Uterus (tissue), 2 donors: ENCODE measurements at regions not wholly inside any gene's neighbourhood (a gene's known extent, or its start where the extent isn't known, plus 50 kb on each side); places are given as distances from the start of the nearest gene placed in this dataset.

ENCODE experiments used
- POLR2A ChIP-seq, 2 donors: fragments of 450-650 bp; IDR thresholded peaks; one replicate each; pipeline ENCODE4 v1.6.1; 2016; ENCODE audit warnings: antibody characterized with exemption in 2 of 2, mild to moderate bottlenecking in 1 of 2, moderate library complexity in 1 of 2
- TF ChIP-seq, protein P1 (sequence below), 4 experiments: fragments of 200-600 bp in 2 of 4; fragments of 450-650 bp in 2 of 4; sonication (generic) in 2 of 4; IDR thresholded peaks; one replicate each; pipeline ENCODE4 v1.5.1; 2016 to 2019; ENCODE audit warnings: antibody characterized with exemption in 4 of 4, mild to moderate bottlenecking in 2 of 4, moderate library complexity in 1 of 4

DNA sequence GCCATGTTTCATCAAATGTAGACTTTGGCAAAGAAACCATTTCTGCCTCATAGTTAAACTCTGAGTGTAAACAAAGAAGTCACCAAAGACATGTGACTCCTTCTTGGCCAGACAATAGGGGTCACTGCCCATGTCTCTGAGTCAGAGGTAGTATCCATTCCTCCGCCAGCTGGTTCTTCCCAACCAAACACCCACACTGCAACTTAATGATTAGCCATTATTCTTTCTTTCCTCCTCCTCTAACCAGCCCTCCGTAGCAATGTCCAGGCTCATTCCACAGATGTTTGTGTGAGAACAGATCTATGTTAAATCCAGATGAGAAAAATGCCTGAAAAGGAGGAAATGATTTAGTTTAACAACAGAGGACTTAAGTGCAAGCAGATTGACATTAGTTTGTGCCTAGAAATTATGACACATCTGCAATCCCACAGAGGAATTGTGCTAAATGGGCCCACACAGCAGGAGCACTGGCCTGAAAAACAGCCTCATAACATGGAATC is 127.9 kb upstream of the SH3BP4 start:
- TF ChIP-seq, protein P1, sequence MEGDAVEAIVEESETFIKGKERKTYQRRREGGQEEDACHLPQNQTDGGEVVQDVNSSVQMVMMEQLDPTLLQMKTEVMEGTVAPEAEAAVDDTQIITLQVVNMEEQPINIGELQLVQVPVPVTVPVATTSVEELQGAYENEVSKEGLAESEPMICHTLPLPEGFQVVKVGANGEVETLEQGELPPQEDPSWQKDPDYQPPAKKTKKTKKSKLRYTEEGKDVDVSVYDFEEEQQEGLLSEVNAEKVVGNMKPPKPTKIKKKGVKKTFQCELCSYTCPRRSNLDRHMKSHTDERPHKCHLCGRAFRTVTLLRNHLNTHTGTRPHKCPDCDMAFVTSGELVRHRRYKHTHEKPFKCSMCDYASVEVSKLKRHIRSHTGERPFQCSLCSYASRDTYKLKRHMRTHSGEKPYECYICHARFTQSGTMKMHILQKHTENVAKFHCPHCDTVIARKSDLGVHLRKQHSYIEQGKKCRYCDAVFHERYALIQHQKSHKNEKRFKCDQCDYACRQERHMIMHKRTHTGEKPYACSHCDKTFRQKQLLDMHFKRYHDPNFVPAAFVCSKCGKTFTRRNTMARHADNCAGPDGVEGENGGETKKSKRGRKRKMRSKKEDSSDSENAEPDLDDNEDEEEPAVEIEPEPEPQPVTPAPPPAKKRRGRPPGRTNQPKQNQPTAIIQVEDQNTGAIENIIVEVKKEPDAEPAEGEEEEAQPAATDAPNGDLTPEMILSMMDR (IDR thresholded peaks at IDR 0.05): no peak
- TF ChIP-seq POLR2A (IDR thresholded peaks at IDR 0.05): no peak
